Stimulated activated naive CD8-positive, alpha-beta T cell treated with anti-CD3 and anti-CD28 coated beads, Interleukin-15, Interleukin-2, amounts not matched to agents 100 U/mL and 50 U/mL, for 24 hours (primary cell): ENCODE measurements at regions not wholly inside any gene's neighbourhood (a gene's known extent, or its start where the extent isn't known, plus 50 kb on each side); places are given as distances from the start of the nearest gene placed in this dataset.
"Not testable (repeated sequence)": the region's sequence is repeated elsewhere in the genome, so short reads cannot be mapped to it uniquely, and the experiment has no call there.

Experiments used
- ATAC-seq: fragments of 150-1000 bp; cut with Tn5 transposase; one replicate; pipeline ENCODE4 v1.10.0; 2021
- DNase-seq: peaks from one replicate; pipeline ENCODE4 v3.0.0; 2021

GRCh38 chr1:14260480-14260879 is 338.0 kb upstream of the KAZN start:
- ATAC-seq (no peak), DNase-seq (no peak)

GRCh38 chr1:14261395-14261794 is 337.1 kb upstream of the KAZN start:
- ATAC-seq (no peak), DNase-seq (no peak)

GRCh38 chr1:14262637-14263036 is 335.8 kb upstream of the KAZN start:
- DNase-seq (no peak), ATAC-seq (no peak)

- DNase-seq (no peak), ATAC-seq (no peak)
Measured at GRCh38 chr1:14263225-14263624, 335.3 kb upstream of the KAZN start.

- ATAC-seq = no peak
- no peak for DNase-seq
Measured at GRCh38 chr1:14263671-14264070, 334.8 kb upstream of the KAZN start.

- ATAC-seq (no peak), DNase-seq (no peak)
Measured at GRCh38 chr1:14265495-14265894, 333.0 kb upstream of the KAZN start.

GRCh38 chr1:14267991-14268390 is 330.5 kb upstream of the KAZN start:
- DNase-seq (no peak), ATAC-seq (no peak)

GRCh38 chr1:14270821-14271220 is 327.7 kb upstream of the KAZN start:
- ATAC-seq = no peak
- no peak for DNase-seq

GRCh38 chr1:14273811-14274210 is 324.7 kb upstream of the KAZN start:
- no peak for DNase-seq
- ATAC-seq = no peak

- DNase-seq, ATAC-seq: not testable (repeated sequence)
Measured at GRCh38 chr1:14279891-14280290, 318.6 kb upstream of the KAZN start.

GRCh38 chr1:14280909-14281308 is 317.6 kb upstream of the KAZN start:
- DNase-seq = no peak
- ATAC-seq = no peak

- DNase-seq (no peak), ATAC-seq (no peak)
Measured at GRCh38 chr1:14281412-14281811, 317.1 kb upstream of the KAZN start.

GRCh38 chr1:14282707-14283106 is 315.8 kb upstream of the KAZN start:
- ATAC-seq (no peak), DNase-seq (no peak)

GRCh38 chr1:14285238-14285637 is 313.2 kb upstream of the KAZN start:
- DNase-seq (no peak), ATAC-seq (no peak)

- ATAC-seq, DNase-seq: not testable (repeated sequence)
Measured at GRCh38 chr1:14291182-14291581, 307.3 kb upstream of the KAZN start.

- DNase-seq (no peak), ATAC-seq (no peak)
Measured at GRCh38 chr1:14292520-14292919, 306.0 kb upstream of the KAZN start.

GRCh38 chr1:14294006-14294405 is 304.5 kb upstream of the KAZN start:
- ATAC-seq (no peak), DNase-seq (no peak)

- ATAC-seq (no peak), DNase-seq (no peak)
Measured at GRCh38 chr1:14294860-14295536, 303.5 kb upstream of the KAZN start.

GRCh38 chr1:14296795-14297194 is 301.7 kb upstream of the KAZN start:
- DNase-seq (no peak), ATAC-seq (no peak)

- DNase-seq (no peak), ATAC-seq (no peak)
Measured at GRCh38 chr1:14297356-14297755, 301.1 kb upstream of the KAZN start.

GRCh38 chr1:14298806-14299205 is 299.7 kb upstream of the KAZN start:
- no peak for DNase-seq

GRCh38 chr1:14300991-14301703 is 297.3 kb upstream of the KAZN start:
- ATAC-seq = no peak

More at GRCh38 chr1:14298806-14299205, 299.7 kb upstream of the KAZN start:
- no peak for ATAC-seq

GRCh38 chr1:14301704-14302024 is 296.8 kb upstream of the KAZN start:
- no peak for ATAC-seq

More at GRCh38 chr1:14300991-14301703, 297.3 kb upstream of the KAZN start:
- no peak for DNase-seq

GRCh38 chr1:14302025-14302424 is 296.5 kb upstream of the KAZN start:
- DNase-seq (no peak), ATAC-seq (no peak)

More at GRCh38 chr1:14301704-14302024, 296.8 kb upstream of the KAZN start:
- no peak for DNase-seq
